Parathyroid adenoma (tissue), 2 donors: ENCODE measurements at regions not wholly inside any gene's neighbourhood (a gene's known extent, or its start where the extent isn't known, plus 50 kb on each side); places are given as distances from the start of the nearest gene placed in this dataset.

ENCODE experiments used
- H2AFZ ChIP-seq: fragments of 300-600 bp; sonication (generic); one replicate; pipeline ENCODE4 v1.7.0; 2017; ENCODE audit warnings: antibody characterized with exemption, mild to moderate bottlenecking
- H3K27ac ChIP-seq: fragments of 300-600 bp; sonication (generic); one replicate; pipeline ENCODE4 v1.7.0; 2017
- H3K27me3 ChIP-seq: fragments of 300-600 bp; sonication (generic); one replicate; pipeline ENCODE4 v1.7.0; 2017; ENCODE audit warnings: low read length; ENCODE audit not compliant: control insufficient read depth, insufficient read depth
- H3K36me3 ChIP-seq: fragments of 300-600 bp; sonication (generic); one replicate; pipeline ENCODE4 v1.7.0; 2017; ENCODE audit warnings: low read length; ENCODE audit not compliant: control insufficient read depth, insufficient read depth
- H3K4me1 ChIP-seq: fragments of 300-600 bp; sonication (generic); one replicate; pipeline ENCODE4 v1.7.0; 2017; ENCODE audit warnings: control low read depth
- H3K4me2 ChIP-seq: fragments of 300-600 bp; sonication (generic); one replicate; pipeline ENCODE4 v1.7.0; 2017; ENCODE audit warnings: low read length
- H3K4me3 ChIP-seq: fragments of 300-600 bp; sonication (generic); one replicate; pipeline ENCODE4 v1.7.0; 2017; ENCODE audit warnings: low read depth, low read length
- H3K79me2 ChIP-seq: fragments of 300-600 bp; sonication (generic); one replicate; pipeline ENCODE4 v1.7.0; 2017; ENCODE audit warnings: control low read depth
- H3K9ac ChIP-seq: fragments of 300-600 bp; sonication (generic); one replicate; pipeline ENCODE4 v1.7.0; 2017; ENCODE audit warnings: mild to moderate bottlenecking
- H3K9me3 ChIP-seq: fragments of 300-600 bp; sonication (generic); one replicate; pipeline ENCODE4 v1.7.0; 2017; ENCODE audit warnings: low read length; ENCODE audit not compliant: control insufficient read depth
- TF ChIP-seq, protein P1 (sequence below): fragments of 300-600 bp; sonication (generic); IDR thresholded peaks from one replicate; pipeline ENCODE4 v1.7.0; 2017; ENCODE audit warnings: antibody characterized with exemption, mild to moderate bottlenecking
- donor health status: primary hyperparathyroidism.

DNA sequence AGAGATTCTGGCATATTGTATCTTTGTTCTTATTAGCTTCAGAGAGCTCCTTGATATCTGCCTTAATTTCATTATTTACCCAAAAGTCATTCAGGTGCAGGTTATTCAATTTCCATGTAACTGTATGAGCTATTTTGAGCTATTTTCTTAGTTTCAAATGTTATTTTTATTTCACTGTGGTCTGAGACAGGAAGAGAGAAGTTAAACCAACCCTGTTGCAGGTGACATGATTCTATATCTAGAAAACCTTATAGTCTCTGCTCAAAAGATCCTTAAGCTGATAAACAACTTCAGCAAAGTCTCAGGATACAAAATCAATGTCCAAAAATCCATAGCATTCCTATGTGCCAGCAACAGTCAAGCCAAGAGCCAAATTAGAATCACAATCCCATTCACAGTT lies 1644.0 kb upstream of the B3GALT2 start:
- Histone ChIP-seq H3K4me3 (no peak overlapping the region), H3K36me3 (no peaks in the 10 kb centered on the region), H3K9me3 (no peaks in the 10 kb centered on the region), H3K4me2 (no peak overlapping the region), H3K27me3 (no peaks in the 10 kb centered on the region), H2AFZ (no peak overlapping the region), H3K79me2 (no peaks in the 10 kb centered on the region), H3K27ac (no peak overlapping the region), H3K4me1 (no peaks in the 10 kb centered on the region), H3K9ac (no peak overlapping the region)
- TF ChIP-seq, protein P1, sequence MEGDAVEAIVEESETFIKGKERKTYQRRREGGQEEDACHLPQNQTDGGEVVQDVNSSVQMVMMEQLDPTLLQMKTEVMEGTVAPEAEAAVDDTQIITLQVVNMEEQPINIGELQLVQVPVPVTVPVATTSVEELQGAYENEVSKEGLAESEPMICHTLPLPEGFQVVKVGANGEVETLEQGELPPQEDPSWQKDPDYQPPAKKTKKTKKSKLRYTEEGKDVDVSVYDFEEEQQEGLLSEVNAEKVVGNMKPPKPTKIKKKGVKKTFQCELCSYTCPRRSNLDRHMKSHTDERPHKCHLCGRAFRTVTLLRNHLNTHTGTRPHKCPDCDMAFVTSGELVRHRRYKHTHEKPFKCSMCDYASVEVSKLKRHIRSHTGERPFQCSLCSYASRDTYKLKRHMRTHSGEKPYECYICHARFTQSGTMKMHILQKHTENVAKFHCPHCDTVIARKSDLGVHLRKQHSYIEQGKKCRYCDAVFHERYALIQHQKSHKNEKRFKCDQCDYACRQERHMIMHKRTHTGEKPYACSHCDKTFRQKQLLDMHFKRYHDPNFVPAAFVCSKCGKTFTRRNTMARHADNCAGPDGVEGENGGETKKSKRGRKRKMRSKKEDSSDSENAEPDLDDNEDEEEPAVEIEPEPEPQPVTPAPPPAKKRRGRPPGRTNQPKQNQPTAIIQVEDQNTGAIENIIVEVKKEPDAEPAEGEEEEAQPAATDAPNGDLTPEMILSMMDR = no peak

DNA sequence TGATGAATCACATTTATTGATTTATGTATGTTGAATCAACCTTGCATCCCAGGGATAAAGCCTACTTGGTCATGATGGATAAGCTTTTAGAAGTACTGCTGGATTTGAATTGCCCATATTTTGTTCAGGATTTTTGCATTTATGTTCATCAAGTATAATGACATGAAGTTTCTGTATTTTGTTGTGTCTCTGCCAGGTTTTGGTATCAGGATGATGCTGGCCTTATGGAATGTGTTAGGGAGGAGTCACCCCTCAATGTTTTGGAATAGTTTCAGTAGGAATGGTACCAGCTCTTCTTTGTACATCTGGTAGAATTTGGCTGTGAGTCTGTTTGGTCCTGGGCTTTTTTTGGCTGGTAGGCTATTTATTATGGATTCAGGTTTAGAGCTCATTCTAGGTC lies 1643.1 kb upstream of the B3GALT2 start:
- Histone ChIP-seq H3K79me2 (no peaks in the 10 kb centered on the region), H3K36me3 (no peaks in the 10 kb centered on the region), H3K4me1 (no peaks in the 10 kb centered on the region), H2AFZ (no peak overlapping the region), H3K27me3 (no peaks in the 10 kb centered on the region), H3K4me2 (no peak overlapping the region), H3K4me3 (no peak overlapping the region), H3K9ac (no peak overlapping the region), H3K9me3 (no peaks in the 10 kb centered on the region), H3K27ac (no peak overlapping the region)
- TF ChIP-seq, protein P1 = no peak

DNA sequence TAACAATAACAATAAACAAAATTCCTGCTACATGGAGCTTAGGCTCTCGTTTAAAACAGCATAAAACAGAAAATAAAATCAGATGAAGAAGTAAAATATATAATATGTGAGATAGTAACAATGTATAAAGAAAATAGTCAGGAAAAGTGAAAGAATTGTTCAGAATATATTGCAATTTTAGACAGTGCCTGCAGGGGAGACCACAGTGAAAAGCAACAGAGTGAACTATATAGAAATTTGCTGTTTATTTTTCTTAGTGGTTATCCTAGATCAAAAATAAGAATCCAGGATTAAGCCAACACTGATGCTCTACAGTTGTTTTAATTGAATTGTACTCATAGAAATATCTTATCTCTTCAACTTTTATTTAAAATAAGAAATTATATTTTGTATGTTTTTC lies 1639.0 kb upstream of the B3GALT2 start:
- Histone ChIP-seq H3K27me3 (no peaks in the 10 kb centered on the region), H3K79me2 (no peaks in the 10 kb centered on the region), H3K4me3 (no peak overlapping the region), H3K4me1 (no peaks in the 10 kb centered on the region), H3K36me3 (no peaks in the 10 kb centered on the region), H3K9me3 (no peaks in the 10 kb centered on the region), H3K4me2 (no peak overlapping the region), H2AFZ (no peak overlapping the region), H3K9ac (no peak overlapping the region), H3K27ac (no peak overlapping the region)
- TF ChIP-seq, protein P1 = no peak

DNA sequence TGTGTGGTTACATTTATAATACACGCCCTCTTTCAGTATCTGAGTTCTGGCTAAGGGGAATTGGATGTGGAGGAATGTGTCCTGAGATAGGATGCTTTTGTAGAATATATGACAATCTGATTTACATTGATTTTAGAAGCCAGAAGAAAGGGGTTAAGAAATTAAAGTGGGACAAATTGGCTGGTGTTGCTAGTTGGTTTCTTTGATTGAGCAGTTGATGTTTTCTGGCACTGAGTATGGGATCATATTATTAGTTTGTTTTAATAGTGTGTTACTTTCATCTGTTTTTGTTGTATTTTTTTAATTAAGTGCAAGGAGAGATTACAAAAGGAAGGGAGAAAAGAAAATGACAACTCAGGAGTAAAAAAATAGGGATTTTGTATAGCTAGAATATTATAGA lies 1634.7 kb upstream of the B3GALT2 start:
- Histone ChIP-seq H3K4me2 (no peak overlapping the region), H3K36me3 (no peaks in the 10 kb centered on the region), H3K9me3 (no peaks in the 10 kb centered on the region), H3K9ac (no peak overlapping the region), H2AFZ (no peak overlapping the region), H3K4me1 (no peaks in the 10 kb centered on the region), H3K4me3 (no peak overlapping the region), H3K79me2 (no peaks in the 10 kb centered on the region), H3K27ac (no peak overlapping the region), H3K27me3 (no peaks in the 10 kb centered on the region)
- TF ChIP-seq, protein P1 = no peak

DNA sequence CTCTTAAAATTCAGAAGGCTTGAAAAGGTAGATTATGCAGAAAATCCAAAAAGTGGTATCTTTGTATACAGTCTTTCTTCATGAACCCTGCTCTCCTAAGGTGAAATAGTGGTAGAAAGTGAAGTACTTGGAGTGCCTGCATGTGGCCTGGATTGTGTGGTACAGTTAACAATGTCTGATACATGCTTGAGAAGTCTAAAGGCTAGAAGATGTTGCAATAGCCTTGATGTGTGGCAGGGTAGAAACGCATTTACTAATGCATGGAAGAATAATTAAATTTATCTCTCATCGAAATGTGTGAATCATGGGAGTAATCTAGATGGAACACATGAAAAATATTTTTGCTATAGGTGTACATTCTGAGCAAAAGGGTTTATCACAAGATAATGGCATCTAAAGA lies 1632.3 kb upstream of the B3GALT2 start:
- no peaks in the 10 kb centered on the region for H3K4me1 ChIP-seq
- H2AFZ ChIP-seq = no peak overlapping the region
- H3K4me3 ChIP-seq = no peak overlapping the region
- no peaks in the 10 kb centered on the region for H3K79me2 ChIP-seq
- H3K36me3 ChIP-seq = no peaks in the 10 kb centered on the region
- H3K27me3 ChIP-seq = no peaks in the 10 kb centered on the region
- TF ChIP-seq, protein P1 = no peak
- H3K9me3 ChIP-seq = no peaks in the 10 kb centered on the region
- no peak overlapping the region for H3K9ac ChIP-seq
- H3K27ac ChIP-seq = no peak overlapping the region
- H3K4me2 ChIP-seq = no peak overlapping the region
